KBM-7 (cell line): ENCODE measurements at regions not wholly inside any gene's neighbourhood (a gene's known extent, or its start where the extent isn't known, plus 50 kb on each side); places are given as distances from the start of the nearest gene placed in this dataset.
"Not testable (repeated sequence)": the region's sequence is repeated elsewhere in the genome, so short reads cannot be mapped to it uniquely, and the experiment has no call there.

Source experiments
- DNase-seq: peaks from one replicate; pipeline ENCODE4 v3.0.0-alpha.2; 2015
- in situ Hi-C: fragments of 300-500 bp; cut with MboI; formaldehyde crosslinking; loops from 2 replicates; pipeline ENCODE4 v1.14.3; 2020; ENCODE audit warnings: low sequenced_read_pairs, low pct_unique_long_range_greater_than_20kb, mixed read lengths

- no peak for DNase-seq
- in situ Hi-C loops = no loop called here
Measured at GRCh38 chr1:38500352-38500751, 359.2 kb downstream of the RRAGC start.

GRCh38 chr1:38498686-38499085 lies 360.9 kb downstream of the RRAGC start:
- DNase-seq = no peak
- in situ Hi-C loops = no loop called here

DNA sequence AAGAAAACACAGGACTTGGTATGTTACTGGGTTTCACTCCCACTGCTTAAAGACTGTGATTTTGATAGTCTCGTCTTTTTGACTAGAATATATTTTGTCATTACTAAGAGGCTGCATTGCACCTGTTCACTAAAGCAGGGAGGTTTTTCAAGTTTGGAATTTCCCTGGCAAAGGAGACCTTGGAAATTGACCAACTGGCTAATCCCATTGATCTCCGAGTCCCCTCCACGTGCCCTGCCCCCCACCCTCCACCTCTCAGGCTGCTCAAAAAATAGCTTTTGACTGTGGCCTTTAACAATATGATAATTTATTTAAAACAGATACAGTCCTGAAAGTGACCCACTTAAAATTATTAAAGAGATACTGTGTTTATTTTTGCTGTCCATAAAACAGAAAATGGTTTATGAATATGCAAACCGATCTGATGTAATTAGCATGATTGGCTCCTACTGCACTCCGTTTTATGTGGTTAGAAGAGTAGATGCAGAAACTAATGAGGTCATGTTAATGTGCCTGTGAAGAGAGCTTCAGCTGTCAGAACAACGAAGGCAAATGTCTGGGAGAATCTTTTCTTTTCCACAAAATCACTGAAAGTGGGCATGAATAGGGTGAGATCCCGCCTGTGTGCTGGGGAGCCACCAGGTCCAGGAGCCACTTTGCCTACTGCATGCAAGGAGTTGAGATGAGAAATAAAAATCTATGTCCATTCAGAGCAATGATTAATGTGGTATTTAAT lies 361.5 kb downstream of the RRAGC start:
- in situ Hi-C loops = no loop called here

GRCh38 chr1:38493306-38493705 lies 366.3 kb downstream of the RRAGC start:
- DNase-seq = peak; percentile 48
- in situ Hi-C loops = not testable (repeated sequence)

More for the DNA sequence above, 361.5 kb downstream of the RRAGC start:
- DNase-seq = no peak

- in situ Hi-C loops = no loop called here
- DNase-seq = peak; percentile 40
Measured at GRCh38 chr1:38489844-38490270, 369.7 kb downstream of the RRAGC start.

GRCh38 chr1:38488162-38488898 lies 371.2 kb downstream of the RRAGC start:
- in situ Hi-C loops = no loop called here
- no peak for DNase-seq

- in situ Hi-C loops = no loop called here
- DNase-seq = no peak
Measured at GRCh38 chr1:38487396-38487795, 372.2 kb downstream of the RRAGC start.

GRCh38 chr1:38486085-38486484 lies 373.5 kb downstream of the RRAGC start:
- no peak for DNase-seq
- in situ Hi-C loops = no loop called here

DNA sequence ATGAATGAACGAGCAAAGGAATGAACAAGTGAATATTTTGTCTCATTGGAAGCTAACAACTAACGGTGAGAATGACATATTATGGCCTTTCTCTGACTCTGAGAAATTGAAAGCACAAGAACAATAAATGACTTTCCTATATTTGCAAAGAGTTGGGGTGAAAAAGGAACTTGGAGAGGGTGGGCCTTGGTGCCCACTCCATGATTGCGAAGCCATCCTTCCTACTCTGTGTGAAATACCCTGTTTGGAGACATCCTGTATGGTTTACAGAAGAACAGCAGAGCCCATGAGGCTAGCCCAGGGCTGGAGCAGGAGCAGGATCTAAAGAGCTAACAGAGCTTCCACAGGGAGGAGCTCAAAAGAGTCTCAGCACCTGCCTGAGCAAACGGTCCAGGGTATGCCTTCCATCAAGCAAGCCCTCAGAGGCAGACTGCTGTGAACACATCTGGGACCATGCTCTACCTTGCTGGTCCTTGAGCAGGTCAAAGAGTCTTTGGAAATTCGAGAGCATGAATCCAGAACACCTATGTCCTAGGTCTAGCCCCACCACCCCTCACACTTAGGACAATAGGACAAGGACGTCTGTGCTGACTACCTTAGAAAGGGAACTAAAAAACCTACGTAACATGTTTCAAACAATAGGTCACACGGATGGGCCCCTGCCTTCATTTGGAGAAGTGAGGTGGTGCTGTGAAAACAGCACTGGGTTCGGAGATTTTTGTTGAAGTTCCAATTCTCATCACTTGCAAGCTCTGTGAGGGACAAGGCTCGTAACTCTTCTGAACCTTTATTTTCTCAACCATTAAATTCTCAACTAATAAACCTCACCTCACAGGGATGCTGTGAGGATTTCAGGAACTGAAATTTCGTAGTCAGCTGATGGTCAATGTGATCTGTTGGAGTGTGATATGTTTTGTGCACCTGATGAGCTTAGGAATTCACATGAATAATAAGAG lies 377.4 kb downstream of the RRAGC start:
- in situ Hi-C loops = no loop called here
- DNase-seq = no peak

- in situ Hi-C loops, DNase-seq: not testable (repeated sequence)
Measured at GRCh38 chr1:38479662-38480061, 379.9 kb downstream of the RRAGC start.

- in situ Hi-C loops = no loop called here
- no peak for DNase-seq
Measured at GRCh38 chr1:38477811-38478210, 381.8 kb downstream of the RRAGC start.

DNA sequence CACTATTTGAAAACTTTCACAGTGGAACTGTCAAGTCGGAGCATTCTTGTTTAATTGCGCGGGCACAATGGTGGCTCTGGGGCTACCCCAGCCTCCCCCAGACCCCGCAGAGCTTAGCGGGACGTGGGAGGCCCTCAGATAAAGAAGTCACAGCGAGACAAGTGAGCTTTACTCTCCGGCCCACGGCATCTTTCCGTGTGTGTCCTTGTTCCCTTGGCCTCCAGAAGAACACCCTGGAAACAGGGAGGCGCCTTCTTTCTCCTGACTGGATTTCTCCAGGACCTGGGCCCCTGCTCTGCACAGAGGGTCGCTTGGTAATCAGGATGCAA lies 382.8 kb downstream of the RRAGC start:
- DNase-seq = no peak
- in situ Hi-C loops = no loop called here

DNA sequence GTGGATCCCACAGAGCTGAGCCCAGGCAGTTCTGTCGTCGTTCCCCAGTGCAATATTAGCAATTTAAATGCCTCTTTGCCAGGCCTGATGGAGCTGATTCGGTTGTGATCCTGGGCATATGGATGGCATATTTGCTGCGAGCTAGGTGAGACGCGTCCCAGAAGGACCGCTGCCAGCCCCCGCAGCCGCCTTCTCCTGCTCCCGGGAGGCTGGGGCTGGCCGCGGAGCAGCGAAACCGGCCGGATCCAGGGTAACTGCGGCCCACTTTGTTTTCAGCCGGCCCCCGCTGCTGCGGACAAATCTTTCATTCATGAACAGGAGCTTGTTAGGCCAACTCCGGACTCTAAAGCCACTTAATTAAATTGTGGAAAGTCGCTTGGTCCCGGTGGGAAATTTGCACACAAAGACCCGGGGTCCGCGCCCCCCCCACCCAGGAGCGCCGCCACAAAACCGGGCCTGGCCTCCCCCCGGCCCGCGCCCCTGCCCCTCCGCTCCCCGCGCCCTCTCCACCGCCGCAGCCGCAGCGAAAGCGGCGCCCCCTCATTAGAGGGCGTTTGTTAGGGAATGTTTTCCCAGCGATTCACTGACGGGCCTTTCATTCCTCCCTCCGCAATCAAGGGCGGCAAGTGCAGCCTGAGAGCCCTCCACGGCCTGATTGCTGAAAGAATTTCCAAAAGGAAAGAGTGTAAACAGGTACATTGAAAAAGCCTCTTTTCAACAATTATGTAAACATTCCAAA lies 383.3 kb downstream of the RRAGC start:
- DNase-seq = no peak
- in situ Hi-C loops = no loop called here

GRCh38 chr1:38475624-38476005 lies 384.0 kb downstream of the RRAGC start:
- in situ Hi-C loops = no loop called here
- DNase-seq = no peak

GRCh38 chr1:38474738-38475623 lies 384.6 kb downstream of the RRAGC start:
- in situ Hi-C loops = no loop called here
- DNase-seq = no peak

- in situ Hi-C loops = no loop called here
- no peak for DNase-seq
Measured at GRCh38 chr1:38466487-38466886, 393.1 kb downstream of the RRAGC start.

DNA sequence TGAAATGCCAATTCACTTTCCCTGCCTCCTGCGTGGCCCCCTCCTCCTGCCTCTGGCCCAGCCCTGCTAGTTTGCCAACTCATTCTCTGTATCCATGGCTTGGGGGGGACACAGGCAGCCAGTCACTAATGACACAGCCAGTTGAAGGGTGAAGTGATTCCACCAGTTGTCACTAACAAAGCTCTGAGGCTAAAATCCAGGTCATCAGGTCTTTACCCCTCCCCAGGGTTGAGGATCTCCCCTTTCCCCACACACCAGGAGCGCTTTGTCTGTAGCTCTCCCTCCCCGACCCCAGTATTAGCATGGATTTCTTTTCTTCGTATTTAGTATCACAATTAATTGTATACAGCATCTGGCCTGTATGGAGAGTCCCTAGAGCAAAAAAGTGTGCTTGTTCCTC lies 394.1 kb downstream of the RRAGC start:
- no peak for DNase-seq
- in situ Hi-C loops = no loop called here

DNA sequence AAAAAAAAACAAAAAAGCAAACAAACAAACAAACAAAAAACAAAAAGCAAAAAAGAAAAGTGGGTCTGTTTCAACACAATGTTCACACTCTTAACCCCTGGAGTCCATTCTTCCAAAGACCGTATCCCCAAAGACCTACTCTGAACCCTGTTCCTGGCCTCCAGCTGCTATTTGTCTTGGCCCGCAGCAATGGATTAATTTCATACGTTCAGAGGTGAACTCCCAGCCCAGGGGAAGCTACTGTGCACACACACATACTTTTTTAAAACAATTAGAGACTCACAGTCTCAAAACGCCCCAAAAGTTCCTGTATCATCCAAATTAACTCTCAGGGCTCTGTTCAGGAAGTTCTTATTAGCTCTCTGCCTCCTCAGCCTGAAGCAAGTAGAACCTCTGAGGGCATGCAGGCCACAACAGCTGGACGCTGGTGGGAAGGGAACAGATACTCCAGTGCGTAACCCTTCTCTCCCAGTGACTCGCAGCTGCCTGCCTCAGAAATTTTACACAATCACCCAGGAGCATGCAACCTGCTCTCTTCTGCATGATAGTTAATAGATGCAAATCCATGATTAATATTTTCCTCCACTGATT lies 395.4 kb downstream of the RRAGC start:
- in situ Hi-C loops = no loop called here
- DNase-seq = no peak
